ENCODE measurements at regions not wholly inside any gene's neighbourhood (a gene's known extent, or its start where the extent isn't known, plus 50 kb on each side); places are given as distances from the start of the nearest gene placed in this dataset.

DNA sequence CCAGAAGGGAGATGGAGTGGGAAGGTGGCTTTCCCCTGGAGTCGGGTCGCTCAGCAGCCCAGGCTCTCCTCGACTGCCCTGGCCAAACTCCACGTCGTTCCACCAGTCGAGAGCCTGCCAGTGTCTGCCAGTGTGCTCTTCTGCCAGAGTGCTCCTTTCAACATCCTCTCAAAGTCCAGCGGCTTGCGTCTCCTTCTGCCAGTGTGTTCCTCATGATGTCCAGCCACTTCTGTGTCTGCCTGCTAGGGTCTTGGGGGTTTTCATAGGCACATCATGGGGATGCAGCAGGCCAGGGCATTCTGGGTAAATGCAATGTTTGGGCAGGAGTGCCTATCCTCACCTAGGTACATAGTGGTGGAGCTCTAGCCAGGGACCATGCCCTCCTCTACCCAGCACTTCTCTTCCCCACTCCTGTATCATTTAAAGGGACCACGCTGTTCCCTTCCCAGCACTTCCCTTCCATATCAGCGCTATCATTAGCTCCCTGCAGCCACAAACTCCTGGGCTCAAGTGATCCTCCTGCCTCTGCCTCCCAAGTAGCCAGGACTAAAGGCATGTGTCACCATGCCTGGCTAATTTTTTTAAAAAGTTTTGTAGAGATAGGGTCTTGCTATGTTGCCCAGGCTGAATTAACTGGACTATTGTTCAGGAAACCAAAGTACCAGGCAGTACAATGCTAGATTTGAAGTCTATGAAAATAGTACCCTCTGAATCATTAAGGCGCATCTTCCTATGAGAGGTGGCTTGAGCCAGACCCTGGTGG lies 62.9 kb upstream of the CLDN5 start:
- no peak overlapping the region for H3K4me2 ChIP-seq (ENCODE audit: low read length)
- H3K79me2 ChIP-seq = no peaks in the 10 kb centered on the region
- no peaks in the 10 kb centered on the region for H3K27me3 ChIP-seq (ENCODE audit: control insufficient read depth, insufficient read depth, low read length)
- H3K9ac ChIP-seq = no peak overlapping the region
- TF ChIP-seq, protein P1, sequence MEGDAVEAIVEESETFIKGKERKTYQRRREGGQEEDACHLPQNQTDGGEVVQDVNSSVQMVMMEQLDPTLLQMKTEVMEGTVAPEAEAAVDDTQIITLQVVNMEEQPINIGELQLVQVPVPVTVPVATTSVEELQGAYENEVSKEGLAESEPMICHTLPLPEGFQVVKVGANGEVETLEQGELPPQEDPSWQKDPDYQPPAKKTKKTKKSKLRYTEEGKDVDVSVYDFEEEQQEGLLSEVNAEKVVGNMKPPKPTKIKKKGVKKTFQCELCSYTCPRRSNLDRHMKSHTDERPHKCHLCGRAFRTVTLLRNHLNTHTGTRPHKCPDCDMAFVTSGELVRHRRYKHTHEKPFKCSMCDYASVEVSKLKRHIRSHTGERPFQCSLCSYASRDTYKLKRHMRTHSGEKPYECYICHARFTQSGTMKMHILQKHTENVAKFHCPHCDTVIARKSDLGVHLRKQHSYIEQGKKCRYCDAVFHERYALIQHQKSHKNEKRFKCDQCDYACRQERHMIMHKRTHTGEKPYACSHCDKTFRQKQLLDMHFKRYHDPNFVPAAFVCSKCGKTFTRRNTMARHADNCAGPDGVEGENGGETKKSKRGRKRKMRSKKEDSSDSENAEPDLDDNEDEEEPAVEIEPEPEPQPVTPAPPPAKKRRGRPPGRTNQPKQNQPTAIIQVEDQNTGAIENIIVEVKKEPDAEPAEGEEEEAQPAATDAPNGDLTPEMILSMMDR (IDR thresholded peaks at IDR 0.05) = no peak
- no peaks in the 10 kb centered on the region for H3K9me3 ChIP-seq (ENCODE audit: control insufficient read depth, low read length)
- no peaks in the 10 kb centered on the region for H3K4me1 ChIP-seq
- no peak overlapping the region for H3K27ac ChIP-seq
- no peaks in the 10 kb centered on the region for H3K36me3 ChIP-seq (ENCODE audit: control insufficient read depth, insufficient read depth, low read length)
- no peak overlapping the region for H3K4me3 ChIP-seq (ENCODE audit: low read depth, low read length)
- no peak overlapping the region for H2AFZ ChIP-seq

DNA sequence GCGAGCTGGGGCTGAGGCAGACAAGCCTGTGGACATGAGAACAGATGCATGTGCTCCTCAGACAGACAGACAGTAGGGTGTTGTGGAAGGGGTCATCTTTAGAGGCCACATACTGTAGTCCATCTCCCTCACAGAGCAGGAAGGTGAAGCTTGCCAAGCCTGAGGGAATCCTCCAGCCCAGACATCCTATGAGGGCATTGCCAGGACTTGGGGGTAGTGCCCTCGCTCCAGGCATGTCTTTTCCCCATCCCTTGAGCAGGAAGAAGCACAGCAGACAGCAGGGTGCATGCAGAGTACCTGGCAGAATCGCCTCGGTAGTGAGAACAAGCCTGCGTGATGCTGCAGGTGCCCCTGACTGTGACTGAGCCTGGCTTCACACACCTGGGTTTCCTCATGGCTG lies 66.5 kb upstream of the CLDN5 start:
- Histone ChIP-seq H3K9me3 (ENCODE audit: control insufficient read depth, low read length) (no peaks in the 10 kb centered on the region), H2AFZ (no peak overlapping the region), H3K4me1 (no peaks in the 10 kb centered on the region), H3K9ac (no peak overlapping the region), H3K36me3 (ENCODE audit: control insufficient read depth, insufficient read depth, low read length) (no peaks in the 10 kb centered on the region), H3K27ac (no peak overlapping the region), H3K4me3 (ENCODE audit: low read depth, low read length) (no peak overlapping the region), H3K4me2 (ENCODE audit: low read length) (no peak overlapping the region), H3K27me3 (ENCODE audit: control insufficient read depth, insufficient read depth, low read length) (no peaks in the 10 kb centered on the region), H3K79me2 (no peaks in the 10 kb centered on the region)
- TF ChIP-seq, protein P1 (IDR thresholded peaks at IDR 0.05) = no peak

DNA sequence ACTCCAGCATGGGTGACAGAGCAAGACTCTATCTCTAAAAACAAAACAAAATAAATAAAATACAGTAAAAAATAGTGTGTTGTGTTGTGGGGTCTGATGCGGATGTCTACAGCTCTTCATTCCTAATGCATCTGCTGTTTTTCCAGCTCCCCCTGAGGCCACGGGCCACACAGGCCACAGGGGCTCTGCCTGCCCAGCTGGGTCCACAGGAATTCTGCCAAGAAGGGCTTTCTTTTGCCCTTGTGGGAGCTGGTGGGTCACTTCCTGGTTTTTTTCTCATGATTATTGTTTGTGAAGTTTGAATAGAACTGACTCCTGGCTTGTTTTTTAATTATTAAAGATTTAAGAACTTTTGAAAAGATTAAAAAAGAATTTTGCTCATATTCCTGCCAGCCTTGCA lies 67.4 kb upstream of the CLDN5 start:
- Histone ChIP-seq H3K27ac (no peak overlapping the region), H3K4me3 (ENCODE audit: low read depth, low read length) (no peak overlapping the region), H3K9ac (no peak overlapping the region), H3K36me3 (ENCODE audit: control insufficient read depth, insufficient read depth, low read length) (no peaks in the 10 kb centered on the region), H3K79me2 (no peaks in the 10 kb centered on the region), H2AFZ (no peak overlapping the region), H3K4me1 (no peaks in the 10 kb centered on the region), H3K27me3 (ENCODE audit: control insufficient read depth, insufficient read depth, low read length) (no peaks in the 10 kb centered on the region), H3K9me3 (ENCODE audit: control insufficient read depth, low read length) (no peaks in the 10 kb centered on the region), H3K4me2 (ENCODE audit: low read length) (no peak overlapping the region)
- TF ChIP-seq, protein P1 (IDR thresholded peaks at IDR 0.05) = no peak

DNA sequence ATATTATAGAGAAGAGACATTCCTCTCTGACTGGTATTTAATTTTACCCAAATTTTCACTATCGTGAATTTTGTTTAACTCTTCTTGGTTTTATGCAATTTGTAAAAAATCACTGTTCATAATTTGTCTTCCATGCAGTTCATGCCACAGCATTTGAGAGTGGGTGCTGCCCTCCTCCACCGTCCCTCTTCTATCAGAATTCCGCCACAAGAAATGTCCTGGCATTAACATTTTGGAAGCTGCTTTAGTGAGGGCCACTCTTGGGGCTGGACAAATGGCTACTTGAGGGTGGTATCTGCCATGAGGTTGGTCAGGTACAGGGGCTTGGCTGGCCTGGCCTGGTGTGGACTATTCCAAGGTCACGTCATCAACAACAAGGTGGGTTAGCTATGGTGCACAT lies 68.3 kb upstream of the CLDN5 start:
- Histone ChIP-seq H3K9ac (no peak overlapping the region), H3K4me3 (ENCODE audit: low read depth, low read length) (no peak overlapping the region), H3K36me3 (ENCODE audit: control insufficient read depth, insufficient read depth, low read length) (no peaks in the 10 kb centered on the region), H3K27ac (no peak overlapping the region), H2AFZ (no peak overlapping the region), H3K79me2 (no peaks in the 10 kb centered on the region), H3K27me3 (ENCODE audit: control insufficient read depth, insufficient read depth, low read length) (no peaks in the 10 kb centered on the region), H3K4me2 (ENCODE audit: low read length) (no peak overlapping the region), H3K4me1 (no peaks in the 10 kb centered on the region), H3K9me3 (ENCODE audit: control insufficient read depth, low read length) (no peaks in the 10 kb centered on the region)
- TF ChIP-seq, protein P1 (IDR thresholded peaks at IDR 0.05) = no peak

DNA sequence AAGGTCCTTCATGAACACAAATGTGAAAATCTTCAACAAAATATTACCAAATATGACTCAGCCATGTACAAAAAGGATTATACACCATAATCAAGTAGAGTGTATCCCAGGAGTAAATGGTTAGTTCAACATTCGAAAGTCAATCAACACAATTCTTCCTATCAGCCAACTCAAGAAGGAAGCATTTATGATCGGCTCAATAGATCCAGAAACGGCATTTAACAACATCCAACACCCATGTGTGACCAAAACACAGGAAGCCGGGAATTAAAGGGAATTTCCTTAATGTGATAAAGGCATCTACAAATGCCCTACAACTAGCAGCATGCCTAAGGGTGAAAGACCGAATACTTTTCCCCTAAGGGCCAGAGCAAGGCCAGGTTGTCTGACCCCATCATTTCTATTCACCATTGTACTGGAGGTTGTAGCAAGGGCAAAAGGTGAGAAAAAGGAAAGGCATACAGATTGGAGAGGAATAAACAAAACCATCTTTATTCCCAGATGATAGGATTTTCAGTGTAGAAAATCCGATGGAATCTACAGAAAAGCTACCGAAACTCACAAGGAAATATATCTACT lies 69.9 kb upstream of the CLDN5 start:
- Histone ChIP-seq H3K4me2 (ENCODE audit: low read length) (no peak overlapping the region), H3K36me3 (ENCODE audit: control insufficient read depth, insufficient read depth, low read length) (no peaks in the 10 kb centered on the region), H3K4me1 (no peaks in the 10 kb centered on the region), H3K9me3 (ENCODE audit: control insufficient read depth, low read length) (no peaks in the 10 kb centered on the region), H3K9ac (no peak overlapping the region), H3K27me3 (ENCODE audit: control insufficient read depth, insufficient read depth, low read length) (no peaks in the 10 kb centered on the region), H3K4me3 (ENCODE audit: low read depth, low read length) (no peak overlapping the region), H2AFZ (no peak overlapping the region), H3K27ac (no peak overlapping the region), H3K79me2 (no peaks in the 10 kb centered on the region)
- TF ChIP-seq, protein P1 (IDR thresholded peaks at IDR 0.05) = no peak

Measured in parathyroid adenoma (tissue), 2 donors.